HG03064 (cell line): ENCODE measurements at regions not wholly inside any gene's neighbourhood (a gene's known extent, or its start where the extent isn't known, plus 50 kb on each side); places are given as distances from the start of the nearest gene placed in this dataset.

Experiments
- ATAC-seq: cut with Tn5 transposase; IDR thresholded peaks from one replicate; pipeline ENCODE4 v1.9.1; 2021; ENCODE audit warnings: low read depth; ENCODE audit not compliant: unreplicated experiment

DNA sequence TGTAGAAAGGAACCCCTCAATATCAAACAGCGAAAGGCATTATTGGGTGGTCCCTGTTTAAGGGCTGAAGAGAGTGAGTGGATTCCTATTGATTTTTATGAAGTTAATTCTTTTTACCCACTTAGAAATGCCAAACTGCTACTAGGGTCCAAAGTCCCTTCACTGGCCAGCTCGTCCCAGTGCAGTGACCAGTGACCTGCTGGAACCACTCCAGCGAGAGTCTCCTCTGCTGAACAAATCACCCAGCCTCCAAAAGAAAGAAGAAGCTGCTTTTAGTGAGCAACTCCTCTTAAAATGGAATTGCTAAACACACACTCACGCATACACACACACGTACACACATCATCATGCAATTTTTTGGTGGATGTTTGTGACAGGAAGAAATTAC is 198.2 kb upstream of the PLEKHG7 start:
- no peak for ATAC-seq

DNA sequence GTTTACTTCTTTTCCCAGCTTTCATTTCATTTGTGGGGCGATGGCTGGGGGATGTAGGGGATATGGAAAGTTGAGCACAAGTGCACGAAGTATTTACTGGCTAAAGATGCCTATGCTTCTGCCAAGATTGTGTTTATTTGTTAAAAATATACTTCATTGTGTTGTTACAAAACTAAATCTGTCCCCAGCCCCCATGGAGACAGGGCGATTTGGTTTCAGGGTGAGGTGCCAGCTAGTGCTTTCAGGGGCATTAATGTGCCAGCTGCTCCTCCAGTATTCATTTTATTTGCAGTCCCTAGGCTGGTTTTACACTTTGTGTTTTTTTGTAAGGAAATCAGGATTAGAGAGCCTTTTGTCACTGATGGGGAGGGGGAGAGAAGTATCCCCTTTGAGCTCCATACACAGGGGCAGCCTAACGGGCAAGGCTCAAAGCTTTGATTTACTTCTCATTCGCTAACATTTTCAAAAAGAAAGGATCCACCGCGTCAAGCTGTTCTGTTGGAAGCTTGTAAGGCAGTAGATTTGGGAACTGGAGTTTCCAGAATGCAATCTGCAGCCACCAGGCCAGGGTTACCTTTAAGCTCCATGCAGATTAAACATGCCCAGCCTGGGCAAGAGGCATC is 198.7 kb upstream of the PLEKHG7 start:
- ATAC-seq: no peak

DNA sequence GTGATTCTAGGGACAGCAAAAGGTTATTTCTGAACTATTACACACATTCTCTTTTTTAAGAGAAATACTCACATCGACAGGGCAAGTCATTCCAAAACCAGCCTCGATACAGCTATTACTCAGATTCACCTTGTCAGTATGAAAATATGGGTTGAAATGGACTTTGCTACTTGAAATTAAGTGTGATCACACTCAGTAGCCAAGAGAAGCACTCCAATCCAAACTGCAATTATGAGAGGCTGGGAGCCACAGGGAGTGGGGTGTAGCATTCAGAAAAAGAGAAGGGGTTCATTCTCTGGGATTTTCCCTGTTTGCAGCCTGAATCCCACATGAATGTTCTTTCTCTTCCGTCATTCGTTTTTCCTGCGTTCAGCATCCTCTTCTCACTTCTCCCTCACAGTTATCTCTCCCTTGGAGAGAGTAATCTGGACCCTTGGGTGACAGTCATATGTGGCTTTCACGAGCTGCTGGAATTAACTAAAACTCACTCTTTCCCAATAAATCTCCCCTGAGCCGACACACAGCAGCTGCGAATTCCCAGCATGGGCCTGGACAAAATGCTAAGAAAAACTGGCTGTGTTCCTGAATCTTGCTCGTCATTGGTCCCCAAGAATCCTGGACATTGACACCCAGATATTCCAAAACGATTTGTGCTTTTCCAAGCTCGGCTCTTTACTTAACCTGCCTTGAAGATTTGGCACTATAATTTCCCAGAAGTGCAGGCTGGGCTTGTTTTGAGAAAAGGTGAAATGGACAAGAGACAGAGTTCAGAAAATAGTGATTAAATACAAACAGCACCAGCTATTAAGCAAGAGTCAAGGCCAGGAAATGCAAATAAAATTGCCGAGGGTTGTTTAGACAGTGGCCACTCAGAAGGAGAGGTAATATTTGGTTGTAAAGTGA is 199.5 kb upstream of the PLEKHG7 start:
- peak; percentile 50 for ATAC-seq

- peak; percentile 37 for ATAC-seq
Observed at GRCh38 chr12:92502417-92503028, 200.3 kb upstream of the PLEKHG7 start.

- peak; percentile 51 for ATAC-seq
Observed at GRCh38 chr12:92496790-92497189, 206.0 kb upstream of the PLEKHG7 start.

- no peak for ATAC-seq
Observed at GRCh38 chr12:92495108-92495507, 207.7 kb upstream of the PLEKHG7 start.

DNA sequence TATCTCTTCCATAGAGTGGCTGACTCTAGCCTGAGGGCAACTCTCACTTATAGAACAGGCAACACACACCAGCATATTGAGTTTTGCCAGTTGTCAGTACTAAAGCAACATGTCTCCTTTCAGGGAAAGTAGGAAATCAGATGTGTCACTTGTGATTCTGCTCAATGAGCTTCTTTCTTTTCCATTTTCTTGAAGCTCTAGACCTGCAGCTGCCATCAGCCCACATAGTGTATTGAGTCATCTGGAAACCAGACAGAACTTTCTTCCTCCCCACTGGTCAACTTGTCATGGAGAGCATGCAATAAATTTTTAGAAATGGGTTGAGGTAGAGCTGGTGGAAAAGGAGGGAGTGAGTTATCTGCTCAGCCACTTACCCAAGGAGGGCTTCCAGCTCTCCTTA is 209.0 kb upstream of the PLEKHG7 start:
- peak; percentile 48 for ATAC-seq

GRCh38 chr12:92492995-92493394 is 209.8 kb upstream of the PLEKHG7 start:
- ATAC-seq: no peak

DNA sequence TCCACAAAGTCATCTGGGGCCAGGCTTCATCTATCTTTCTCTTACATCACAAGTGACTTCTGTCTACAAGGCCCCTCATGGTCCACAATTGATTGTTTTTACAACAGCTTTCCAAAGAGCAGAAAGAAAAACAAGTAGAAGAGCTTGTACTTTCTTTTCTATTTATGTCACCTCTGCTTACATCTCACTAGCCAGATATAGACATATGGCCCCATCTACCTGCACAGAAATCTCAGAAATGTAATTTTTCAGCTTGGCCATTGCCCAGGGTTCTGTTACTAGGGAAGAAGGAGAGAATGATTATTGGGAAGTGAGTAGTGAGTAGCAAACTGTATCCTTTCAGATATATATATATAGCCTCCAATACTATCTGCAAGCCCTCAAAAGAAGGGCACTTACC is 210.5 kb upstream of the PLEKHG7 start:
- no peak for ATAC-seq

DNA sequence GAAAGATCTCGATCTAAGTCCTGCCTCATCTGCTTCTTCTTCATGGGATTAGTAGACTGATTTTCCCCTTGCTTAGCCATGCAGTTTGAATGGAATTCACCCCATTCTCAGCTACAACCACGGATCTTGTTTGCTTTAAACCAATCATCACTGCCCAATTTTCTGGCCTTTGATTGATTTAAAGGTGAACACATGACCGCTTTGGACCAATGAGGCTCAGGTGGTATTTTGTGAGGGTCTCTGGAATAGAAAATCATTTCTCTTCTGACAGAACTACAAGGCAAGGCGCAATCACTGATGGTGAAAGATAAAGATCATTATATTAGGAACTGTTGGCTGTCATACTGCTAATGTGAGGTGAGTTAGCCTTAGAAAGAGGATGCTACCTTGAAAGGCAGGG is 213.0 kb upstream of the PLEKHG7 start:
- no peak for ATAC-seq

- ATAC-seq: no peak
Observed at GRCh38 chr12:92488735-92489134, 214.1 kb upstream of the PLEKHG7 start.

DNA sequence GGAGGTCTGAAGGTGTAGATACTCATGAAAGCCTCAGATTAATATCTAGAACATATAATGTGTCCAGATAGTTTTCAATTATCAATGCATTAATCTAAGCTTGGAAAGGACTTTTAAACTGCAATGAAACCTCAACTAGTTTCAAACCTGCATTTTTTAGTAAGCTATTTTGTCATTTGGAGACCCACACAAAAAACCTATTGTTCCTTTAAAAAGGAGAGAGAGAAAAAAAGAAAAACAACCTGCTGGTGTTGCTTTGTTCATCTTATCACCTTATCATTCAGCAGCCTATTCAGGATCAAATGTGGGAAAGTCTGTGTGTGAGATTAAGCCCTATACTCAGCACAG is 215.7 kb upstream of the PLEKHG7 start:
- ATAC-seq: no peak

DNA sequence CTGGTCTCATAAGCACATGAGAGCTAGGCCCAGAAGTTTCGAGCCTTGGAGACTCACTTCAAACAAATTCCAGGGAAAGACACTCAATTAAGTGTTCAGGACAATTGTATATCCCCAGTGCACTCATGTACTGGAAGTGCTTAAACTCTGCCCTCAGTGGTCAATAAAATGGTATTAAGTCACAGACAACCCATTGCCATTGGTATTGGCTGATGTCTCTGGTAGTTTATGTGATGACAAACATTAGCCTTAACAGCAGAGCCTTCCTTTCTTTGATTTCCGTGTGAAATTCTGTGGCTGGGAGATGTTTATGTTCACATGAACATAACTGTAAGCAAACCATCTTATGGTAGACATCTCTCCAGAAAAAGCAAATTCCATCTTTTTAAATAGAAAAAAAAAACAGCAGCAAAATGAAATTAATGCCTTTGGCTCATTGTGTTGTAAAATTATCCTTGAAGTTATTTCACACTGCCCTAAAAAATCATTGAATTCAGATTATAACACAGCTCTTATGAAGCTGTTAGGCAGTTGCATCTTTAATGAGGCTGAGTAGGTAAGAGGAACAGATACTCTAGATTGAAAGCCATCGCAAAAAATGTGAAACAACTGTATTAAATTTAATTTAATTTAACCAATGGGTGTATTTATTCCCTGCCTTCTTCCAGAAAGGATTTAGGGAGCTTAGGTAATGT is 216.2 kb upstream of the PLEKHG7 start:
- ATAC-seq: no peak

GRCh38 chr12:92485351-92486348 is 217.1 kb upstream of the PLEKHG7 start:
- ATAC-seq: no peak

- no peak for ATAC-seq
Observed at GRCh38 chr12:92482599-92482998, 220.2 kb upstream of the PLEKHG7 start.

GRCh38 chr12:92481066-92481465 is 221.7 kb upstream of the PLEKHG7 start:
- no peak for ATAC-seq

DNA sequence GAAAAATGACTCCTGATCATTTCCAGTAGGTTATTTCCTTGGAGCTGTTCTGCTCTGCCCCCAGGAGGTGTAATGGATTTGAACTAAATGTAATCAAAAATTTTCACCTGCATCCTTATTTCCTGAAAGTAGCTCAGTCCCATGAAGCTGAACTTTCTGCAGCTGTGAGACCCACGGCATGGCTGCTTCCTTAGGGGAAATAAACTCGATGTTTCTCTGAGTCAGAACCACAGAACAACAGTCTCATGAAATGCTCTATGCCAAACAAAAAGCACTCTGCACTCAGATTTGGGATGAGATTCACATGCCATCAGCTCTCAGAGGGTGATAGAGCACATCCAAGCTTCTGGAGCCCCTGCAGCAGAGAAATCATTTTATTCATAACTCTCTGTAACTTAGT is 224.1 kb upstream of the PLEKHG7 start:
- no peak for ATAC-seq

GRCh38 chr12:92476844-92477243 is 225.9 kb upstream of the PLEKHG7 start:
- no peak for ATAC-seq

GRCh38 chr12:92473564-92473963 is 229.2 kb upstream of the PLEKHG7 start:
- ATAC-seq: no peak

- no peak for ATAC-seq
Observed at GRCh38 chr12:92472201-92472600, 230.6 kb upstream of the PLEKHG7 start.
